B cell (primary cell): ENCODE measurements at regions not wholly inside any gene's neighbourhood (a gene's known extent, or its start where the extent isn't known, plus 50 kb on each side); places are given as distances from the start of the nearest gene placed in this dataset. TPM values are rescaled to one million over a fixed set of nuclear protein-coding genes. Genes with fewer than 3 reads are reported as not detected.

ENCODE experiments used
- ATAC-seq: fragments of 200-7000 bp; cut with Tn5 transposase; one replicate; pipeline ENCODE4 v1.10.0; 2021; ENCODE audit warnings: low read depth, mild to moderate bottlenecking, moderate number of reproducible peaks, moderate library complexity
- CTCF ChIA-PET: fragments of 350-600 bp; sonication (Branson Sonifier 250); formaldehyde crosslinking; loops from one replicate; lab custom pipeline; 2021; ENCODE audit warnings: antibody characterized with exemption, inconsistent platforms; lab: Charles Lee
- POLR2A ChIA-PET: fragments of 350-600 bp; sonication (Branson Sonifier 250); formaldehyde crosslinking; loops from one replicate; lab custom pipeline; 2021; ENCODE audit warnings: antibody characterized with exemption; lab: Charles Lee
- DNase-seq: peaks from one replicate; pipeline ENCODE4 v3.0.0; 2013
- H2AFZ ChIP-seq: 2 replicates; pipeline ENCODE4 v1.6.1; 2012; ENCODE audit warnings: mild to moderate bottlenecking, low read depth, low read length; ENCODE audit not compliant: insufficient read depth, poor library complexity, severe bottlenecking
- H3K27ac ChIP-seq, 2 donors: 1 replicate in 1 of 2; 2 replicates in 1 of 2; pipeline ENCODE4 v1.5.1; 2012 to 2013; ENCODE audit warnings: low read length in 2 of 2, mild to moderate bottlenecking in 2 of 2, moderate library complexity in 1 of 2
- H3K27me3 ChIP-seq, 4 experiments: fragments of 200-600 bp in 1 of 4; sonication (generic) in 1 of 4; replicated peaks in 1 of 4; 1 replicate in 2 of 4; 2 replicates in 2 of 4; pipeline versions ENCODE4 v1.6.1 to v1.7.0; 2013 to 2016; ENCODE audit warnings: low read length in 3 of 4, mild to moderate bottlenecking in 2 of 4, mixed read lengths in 1 of 4, moderate library complexity in 1 of 4; ENCODE audit not compliant: insufficient read depth in 4 of 4, control insufficient read depth in 3 of 4; ENCODE audit errors: control extremely low read depth in 1 of 4
- H3K36me3 ChIP-seq, 2 experiments: replicated peaks in 1 of 2; 1 replicate in 1 of 2; 2 replicates in 1 of 2; pipeline versions ENCODE4 v1.6.1 to v1.7.1; 2013; ENCODE audit warnings: low read length in 1 of 2; ENCODE audit not compliant: insufficient read depth in 2 of 2, control insufficient read depth in 1 of 2; ENCODE audit errors: control extremely low read depth in 1 of 2, extremely low read depth in 1 of 2
- H3K4me1 ChIP-seq, 2 donors: fragments of 200-600 bp in 1 of 2; sonication (generic) in 1 of 2; 1 replicate in 1 of 2; 2 replicates in 1 of 2; pipeline versions ENCODE4 v1.5.1 to v1.6.1; 2013 to 2017; ENCODE audit warnings: low read length in 2 of 2; ENCODE audit not compliant: control insufficient read depth in 2 of 2, insufficient read depth in 2 of 2
- H3K4me2 ChIP-seq: replicated peaks from 2 replicates; pipeline ENCODE3; 2012; ENCODE audit warnings: mild to moderate bottlenecking, low read depth, low read length; ENCODE audit not compliant: poor library complexity, severe bottlenecking
- H3K4me3 ChIP-seq, 5 experiments: fragments of 200-600 bp in 1 of 5; sonication (generic) in 1 of 5; 1 replicate in 3 of 5; 2 replicates in 2 of 5; pipeline versions ENCODE4 v1.5.1 to v1.7.0; 2011 to 2016; ENCODE audit warnings: low read length in 4 of 5, mild to moderate bottlenecking in 4 of 5, low read depth in 2 of 5, control low read depth in 1 of 5, moderate library complexity in 1 of 5; ENCODE audit not compliant: insufficient read depth in 1 of 5; ENCODE audit errors: control extremely low read depth in 1 of 5, extremely low read depth in 1 of 5
- H3K79me2 ChIP-seq: fragments of 200-600 bp; sonication (generic); one replicate; pipeline ENCODE4 v1.6.0; 2016; ENCODE audit warnings: low read length; ENCODE audit not compliant: control insufficient read depth, insufficient read depth
- H3K9ac ChIP-seq: fragments of 200-600 bp; sonication (generic); 2 replicates; pipeline ENCODE4 v1.6.1; 2017; ENCODE audit warnings: mild to moderate bottlenecking, low read length, moderate library complexity
- H3K9me3 ChIP-seq, 3 donors: one replicate each; pipeline versions ENCODE4 v1.6.1 to v1.7.1; 2013; ENCODE audit warnings: low read length in 2 of 3; ENCODE audit not compliant: control insufficient read depth in 2 of 3, insufficient read depth in 1 of 3; ENCODE audit errors: control extremely low read depth in 1 of 3
- H4K20me1 ChIP-seq: 2 replicates; pipeline ENCODE4 v1.6.0; 2012; ENCODE audit warnings: mild to moderate bottlenecking, low read length; ENCODE audit not compliant: insufficient read depth, control insufficient read depth, poor library complexity, severe bottlenecking
- H3K27ac Mint-ChIP-seq: one replicate; pipeline ENCODE4 v1.8.0; 2021; ENCODE audit warnings: mixed read lengths
- H3K27me3 Mint-ChIP-seq: one replicate; pipeline ENCODE4 v1.8.0; 2021; ENCODE audit warnings: mixed read lengths
- H3K4me1 Mint-ChIP-seq: one replicate; pipeline ENCODE4 v1.8.0; 2021; ENCODE audit warnings: mixed read lengths
- H3K4me3 Mint-ChIP-seq: one replicate; pipeline ENCODE4 v1.8.0; 2021; ENCODE audit warnings: mixed read lengths
- H3K9me3 Mint-ChIP-seq: one replicate; pipeline ENCODE4 v1.8.0; 2022; ENCODE audit warnings: mixed read lengths; ENCODE audit not compliant: insufficient read depth
- intact Hi-C: fragments of 100-400 bp; cut with micrococcal nuclease; formaldehyde crosslinking; loops from one replicate; pipeline ENCODE4 v1.10.0; 2022
- small RNA-seq: library from RNA; depleted of rRNA; stranded (forward); fragments of <200 nt; gene quantifications from one replicate; pipeline ENCODE3, GENCODE V24; 2012; ENCODE audit warnings: low replicate concordance, low read depth; ENCODE audit not compliant: insufficient read length
- TF ChIP-seq, protein P1 (sequence below): fragments of 200-600 bp; IDR thresholded peaks from one replicate; pipeline ENCODE4 v1.8.0; 2022; ENCODE audit warnings: antibody characterized with exemption, mild to moderate bottlenecking

- TF ChIP-seq, protein P1, sequence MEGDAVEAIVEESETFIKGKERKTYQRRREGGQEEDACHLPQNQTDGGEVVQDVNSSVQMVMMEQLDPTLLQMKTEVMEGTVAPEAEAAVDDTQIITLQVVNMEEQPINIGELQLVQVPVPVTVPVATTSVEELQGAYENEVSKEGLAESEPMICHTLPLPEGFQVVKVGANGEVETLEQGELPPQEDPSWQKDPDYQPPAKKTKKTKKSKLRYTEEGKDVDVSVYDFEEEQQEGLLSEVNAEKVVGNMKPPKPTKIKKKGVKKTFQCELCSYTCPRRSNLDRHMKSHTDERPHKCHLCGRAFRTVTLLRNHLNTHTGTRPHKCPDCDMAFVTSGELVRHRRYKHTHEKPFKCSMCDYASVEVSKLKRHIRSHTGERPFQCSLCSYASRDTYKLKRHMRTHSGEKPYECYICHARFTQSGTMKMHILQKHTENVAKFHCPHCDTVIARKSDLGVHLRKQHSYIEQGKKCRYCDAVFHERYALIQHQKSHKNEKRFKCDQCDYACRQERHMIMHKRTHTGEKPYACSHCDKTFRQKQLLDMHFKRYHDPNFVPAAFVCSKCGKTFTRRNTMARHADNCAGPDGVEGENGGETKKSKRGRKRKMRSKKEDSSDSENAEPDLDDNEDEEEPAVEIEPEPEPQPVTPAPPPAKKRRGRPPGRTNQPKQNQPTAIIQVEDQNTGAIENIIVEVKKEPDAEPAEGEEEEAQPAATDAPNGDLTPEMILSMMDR = no peak
- Mint-ChIP-seq H3K27ac (no peak overlapping the region), H3K4me3 (no peak overlapping the region), H3K27me3 (no peaks in the 10 kb centered on the region), H3K4me1 (no peaks in the 10 kb centered on the region), H3K9me3 (peaks cover 7% of the 10 kb centered on the region)
- Histone ChIP-seq H3K27me3 (no peaks in the 10 kb centered on the region), H3K36me3 (no peaks in the 10 kb centered on the region), H3K4me3 (no peak overlapping the region), H4K20me1 (no peaks in the 10 kb centered on the region), H3K9ac (no peak overlapping the region), H3K79me2 (no peaks in the 10 kb centered on the region), H3K9me3 (peaks cover 0 to 7% (median 7%) of the 10 kb centered on the region in 3 donors), H2AFZ (no peak overlapping the region), H3K4me1 (no peaks in the 10 kb centered on the region), H3K4me2 (no peak overlapping the region), H3K27ac (no peak overlapping the region)
- intact Hi-C loops = no loop called here
- ATAC-seq (no peak), DNase-seq (no peak)
- ChIA-PET CTCF (no interaction called here), POLR2A (no interaction called here)
Measured at GRCh38 chr16:51201604-51202003, 50.5 kb upstream of the SALL1 start.

Small RNA genes lying in the stretch of these regions (small RNA-seq; reads per million reads assigned to genes)
- not detected for gene AC137527.1
